ENCODE measurements at regions not wholly inside any gene's neighbourhood (a gene's known extent, or its start where the extent isn't known, plus 50 kb on each side); places are given as distances from the start of the nearest gene placed in this dataset.

GRCh38 chr3:71863563-71864190 lies 78.7 kb upstream of the PROK2 start:
- Histone ChIP-seq H3K27me3 (peaks cover 0 to 41% of the 10 kb centered on the region in 2 donors), H3K27ac (no peak overlapping the region), H3K9me3 (peaks cover 0 to 6% (median 5%) of the 10 kb centered on the region in 3 donors), H3K4me1 (no peaks in the 10 kb centered on the region), H3K36me3 (no peaks in the 10 kb centered on the region), H3K4me3 (no peak overlapping the region)
- no peak for TF ChIP-seq CTCF (IDR thresholded peaks at IDR 0.05)
- DNase-seq, result no peak
- intact Hi-C loops (cut with DNase I; ENCODE audit: low total_unique reads), result no loop called here

DNA sequence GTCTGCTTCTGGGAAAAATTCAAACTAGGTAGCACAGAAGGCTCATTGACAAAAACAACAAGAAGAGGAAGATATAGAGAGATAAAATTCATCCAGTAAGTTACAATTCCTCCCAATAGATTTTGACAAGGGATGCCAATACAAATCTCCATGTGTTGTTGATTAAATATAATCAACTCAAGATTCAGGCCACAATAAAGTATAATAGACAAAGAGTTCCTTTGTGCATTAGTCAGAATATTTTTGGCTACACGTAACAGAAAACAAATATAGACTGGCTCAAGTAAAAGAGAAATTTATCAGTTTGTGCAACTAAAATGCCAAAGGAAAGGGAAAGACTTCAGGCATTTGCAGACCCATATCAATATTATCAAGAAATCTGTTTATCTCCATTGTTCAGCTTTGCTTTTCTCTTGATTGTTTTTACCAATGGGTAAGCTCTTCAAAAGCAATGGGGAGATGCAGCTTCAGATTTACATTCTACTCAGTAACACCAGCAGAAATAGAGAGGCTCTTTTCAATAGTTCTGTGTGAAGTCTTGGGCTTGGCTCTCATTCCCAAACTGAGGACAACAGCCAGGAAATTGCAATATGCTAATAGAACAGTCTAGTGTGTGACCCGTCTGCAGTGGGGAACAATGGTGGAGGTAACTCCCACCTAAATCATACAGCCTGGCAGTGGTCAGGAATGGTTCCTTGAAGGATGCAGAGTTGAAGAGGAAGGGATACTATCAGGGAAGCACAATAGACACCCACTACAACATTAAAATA lies 77.6 kb upstream of the PROK2 start:
- Histone ChIP-seq H3K4me1 (no peaks in the 10 kb centered on the region), H3K27ac (no peak overlapping the region), H3K27me3 (peaks cover 0 to 41% of the 10 kb centered on the region in 2 donors), H3K36me3 (no peaks in the 10 kb centered on the region), H3K9me3 (peaks cover 0 to 5% (median 0%) of the 10 kb centered on the region in 3 donors), H3K4me3 (no peak overlapping the region)
- intact Hi-C loops (cut with DNase I; ENCODE audit: low total_unique reads), result no loop called here
- no peak for TF ChIP-seq CTCF (IDR thresholded peaks at IDR 0.05)
- DNase-seq, result no peak

DNA sequence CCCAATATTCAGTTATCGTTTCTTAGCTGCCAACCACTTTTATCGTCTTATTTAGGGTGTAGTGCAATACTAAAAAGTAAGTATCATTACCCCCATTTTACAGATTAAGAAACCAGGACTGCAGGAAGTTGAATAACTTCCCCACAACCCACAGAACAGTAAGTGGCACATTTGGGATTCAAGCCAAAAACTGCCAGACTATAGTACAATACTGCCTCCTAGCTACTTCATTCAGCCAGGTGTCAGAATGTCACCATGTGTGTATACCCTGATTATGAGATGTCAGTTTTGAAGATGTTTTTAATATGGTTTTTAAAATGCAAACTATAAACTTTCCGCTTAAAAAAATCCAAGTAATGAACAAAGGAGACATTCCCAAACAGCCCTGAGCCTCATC lies 74.2 kb upstream of the PROK2 start:
- Histone ChIP-seq H3K27me3 (peaks cover 0 to 31% of the 10 kb centered on the region in 2 donors), H3K9me3 (peaks cover 0 to 5% (median 0%) of the 10 kb centered on the region in 3 donors), H3K36me3 (no peaks in the 10 kb centered on the region), H3K4me3 (no peak overlapping the region), H3K27ac (no peak overlapping the region), H3K4me1 (no peaks in the 10 kb centered on the region)
- intact Hi-C loops (cut with DNase I; ENCODE audit: low total_unique reads), result no loop called here
- TF ChIP-seq CTCF (IDR thresholded peaks at IDR 0.05), result no peak
- no peak for DNase-seq

DNA sequence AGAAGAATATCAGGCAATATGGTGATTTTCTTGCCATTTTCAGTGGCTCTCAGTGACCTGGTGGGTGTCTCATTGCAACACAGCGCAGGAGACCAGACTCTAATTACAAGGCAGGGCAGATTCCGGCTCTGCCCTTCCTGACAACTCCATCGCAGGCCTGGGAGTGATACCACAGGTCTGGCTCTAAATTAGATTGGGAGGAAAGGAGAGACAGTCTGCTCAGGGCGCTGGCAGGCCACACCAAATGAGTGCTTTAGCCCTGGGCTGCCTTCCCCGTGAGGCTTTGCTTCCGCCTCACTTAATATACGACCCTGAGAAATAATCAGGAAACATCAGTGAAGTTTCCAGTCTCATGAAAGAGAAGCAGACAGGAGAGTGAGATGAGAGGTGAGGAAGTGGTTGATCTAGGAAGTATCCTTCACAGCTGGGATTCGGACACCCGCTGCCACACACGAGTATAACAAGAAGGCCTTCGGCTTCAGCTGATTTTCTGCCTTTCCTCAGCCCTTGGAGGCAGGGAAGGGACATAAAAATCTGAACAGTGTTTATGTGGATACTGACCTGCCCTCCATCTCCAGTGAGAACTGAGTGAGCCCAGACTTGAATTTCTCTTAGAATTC lies 73.7 kb upstream of the PROK2 start:
- no peak for TF ChIP-seq CTCF (IDR thresholded peaks at IDR 0.05)
- Histone ChIP-seq H3K36me3 (no peaks in the 10 kb centered on the region), H3K4me3 (no peak overlapping the region), H3K27ac (no peak overlapping the region), H3K9me3 (peaks cover 0 to 5% (median 0%) of the 10 kb centered on the region in 3 donors), H3K4me1 (no peaks in the 10 kb centered on the region), H3K27me3 (peaks cover 0 to 26% of the 10 kb centered on the region in 2 donors)
- intact Hi-C loops (cut with DNase I; ENCODE audit: low total_unique reads), result no loop called here
- no peak for DNase-seq

GRCh38 chr3:71857956-71858355 lies 73.0 kb upstream of the PROK2 start:
- no peak for TF ChIP-seq CTCF (IDR thresholded peaks at IDR 0.05)
- Histone ChIP-seq H3K27me3 (peaks cover 0 to 23% of the 10 kb centered on the region in 2 donors), H3K27ac (no peak overlapping the region), H3K4me1 (no peaks in the 10 kb centered on the region), H3K36me3 (no peaks in the 10 kb centered on the region), H3K4me3 (no peak overlapping the region), H3K9me3 (peaks cover 0 to 5% (median 0%) of the 10 kb centered on the region in 3 donors)
- DNase-seq, result no peak
- intact Hi-C loops (cut with DNase I; ENCODE audit: low total_unique reads), result no loop called here

Measured in tibial artery (tissue), 4 donors.